HepG2 (cell line): ENCODE measurements at regions not wholly inside any gene's neighbourhood (a gene's known extent, or its start where the extent isn't known, plus 50 kb on each side); places are given as distances from the start of the nearest gene placed in this dataset.

Experiments
- CBX2 ChIP-seq, 2 experiments: fragments of 200-600 bp in 1 of 2; sonication (generic); formaldehyde crosslinking in 1 of 2; IDR thresholded peaks; 2 replicates each; pipeline versions ENCODE4 v1.7.0 to v1.8.1; 2018 to 2022; ENCODE audit warnings: low read depth in 2 of 2, low read length in 1 of 2, mild to moderate bottlenecking in 1 of 2, missing genetic modification reagents in 1 of 2
- MNT ChIP-seq: fragments of 450-650 bp; IDR thresholded peaks from 2 replicates; pipeline ENCODE4 v1.6.1; 2016
- ZNF280D ChIP-seq: sonication (generic); formaldehyde crosslinking; IDR thresholded peaks from 2 replicates; pipeline ENCODE4 v1.5.1; 2020; ENCODE audit warnings: mild to moderate bottlenecking, missing genetic modification reagents
- ZXDC ChIP-seq: sonication (generic); formaldehyde crosslinking; IDR thresholded peaks from 2 replicates; pipeline ENCODE4 v1.5.0; 2020; ENCODE audit warnings: mild to moderate bottlenecking, missing genetic modification reagents

DNA sequence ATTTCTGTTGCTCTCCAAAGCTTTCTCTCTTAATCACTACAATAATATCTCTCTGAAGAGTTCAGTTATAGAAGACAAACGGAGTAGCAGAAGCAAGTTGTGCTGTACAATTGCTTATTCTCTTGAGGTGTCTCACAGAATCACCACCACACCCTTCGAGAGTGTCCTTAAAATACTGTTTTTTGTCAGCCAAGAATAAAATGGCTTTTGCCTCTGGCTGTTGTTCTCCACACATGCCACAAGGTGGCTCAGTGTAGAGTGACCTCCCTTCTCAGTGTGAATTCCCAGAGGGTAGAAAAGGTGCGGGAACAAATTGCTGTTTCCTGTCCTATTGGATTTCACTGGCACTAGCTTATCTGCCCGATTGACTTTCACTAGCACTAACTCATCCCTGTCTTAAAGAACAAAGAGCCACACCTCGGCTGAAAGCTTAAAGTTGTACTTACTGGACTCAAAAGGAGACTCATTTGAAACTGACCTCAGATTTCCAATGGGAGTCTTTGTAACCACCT, 134.2 kb upstream of the SATB1 start (continued):
- TF ChIP-seq ZNF280D (CRISPR knock-in tag) (no peak), MNT (no peak), ZXDC (CRISPR knock-in tag) (no peak), CBX2 (IDR thresholded peaks at IDR 0.05; ENCODE audit: low read depth, low read length) (no peak), CBX2 (CRISPR knock-in tag; IDR thresholded peaks at IDR 0.05; ENCODE audit: low read depth) (no peak)
